ENCODE measurements at regions not wholly inside any gene's neighbourhood (a gene's known extent, or its start where the extent isn't known, plus 50 kb on each side); places are given as distances from the start of the nearest gene placed in this dataset.

- no peaks in the 10 kb centered on the region for H3K9me3 ChIP-seq (ENCODE audit: low read depth)
- H4K20me1 ChIP-seq (ENCODE audit: insufficient read depth), result no peaks in the 10 kb centered on the region
- H3K9ac ChIP-seq, result no peak overlapping the region
- H3K36me3 ChIP-seq (ENCODE audit: low read depth), result no peaks in the 10 kb centered on the region
- H3K9me2 ChIP-seq (ENCODE audit: insufficient read depth), result no peaks in the 10 kb centered on the region
- H3K27me3 ChIP-seq (replicated peaks; ENCODE audit: insufficient read depth), result peaks cover 23% of the 10 kb centered on the region
- DNase-seq, result peak; percentile 18
- TF ChIP-seq EZH2 (IDR thresholded peaks at IDR 0.05; ENCODE audit: insufficient read depth, poor library complexity, severe bottlenecking) (no peak), EZH2phosphoT487 (IDR thresholded peaks at IDR 0.05; ENCODE audit: insufficient read depth, low read depth) (no peak)
- H3K4me2 ChIP-seq (ENCODE audit: unreplicated experiment), result no peak overlapping the region
- H3K4me3 ChIP-seq, result peak overlapping the region; percentile 51
- no peak overlapping the region for H3K27ac ChIP-seq
- 33% methylated on average over 11 of the region's 11 CpGs for WGBS, 2 experiments (ENCODE audit: low coverage in 1 of 2, low lambda C conversion rate in 2 of 2, missing lambda C conversion rate in 2 of 2)
- H2AFZ ChIP-seq, result peak overlapping the region; percentile 48
- in situ Hi-C loops (cut with MboI), result no loop called here
- no peaks in the 10 kb centered on the region for H3K79me2 ChIP-seq (ENCODE audit: insufficient read depth)
- H3F3A ChIP-seq (ENCODE audit: insufficient read depth), result no peaks in the 10 kb centered on the region
- no peaks in the 10 kb centered on the region for H3K4me1 ChIP-seq (ENCODE audit: insufficient read depth)
Observed at GRCh38 chr5:56717253-56717987, 97.9 kb upstream of the MAP3K1 start.

- H2AFZ ChIP-seq, result no peak overlapping the region
- in situ Hi-C loops (cut with MboI), result no loop called here
- no peak overlapping the region for H3K4me2 ChIP-seq (ENCODE audit: unreplicated experiment)
- TF ChIP-seq EZH2phosphoT487 (IDR thresholded peaks at IDR 0.05; ENCODE audit: insufficient read depth, low read depth), result no peak
- no peaks in the 10 kb centered on the region for H3K36me3 ChIP-seq (ENCODE audit: low read depth)
- H3K4me3 ChIP-seq, result no peak overlapping the region
- no peaks in the 10 kb centered on the region for H4K20me1 ChIP-seq (ENCODE audit: insufficient read depth)
- H3K9me2 ChIP-seq (ENCODE audit: insufficient read depth), result no peaks in the 10 kb centered on the region
- H3K79me2 ChIP-seq (ENCODE audit: insufficient read depth), result no peaks in the 10 kb centered on the region
- no peak for DNase-seq
- H3K27me3 ChIP-seq (replicated peaks; ENCODE audit: insufficient read depth), result peaks cover 23% of the 10 kb centered on the region
- 70 to 77% methylated on average over 3 of the region's 3 CpGs for WGBS, 2 experiments (ENCODE audit: low coverage in 1 of 2, low lambda C conversion rate in 2 of 2, missing lambda C conversion rate in 2 of 2)
- no peaks in the 10 kb centered on the region for H3K9me3 ChIP-seq (ENCODE audit: low read depth)
- peaks cover 5% of the 10 kb centered on the region for H3K4me1 ChIP-seq (ENCODE audit: insufficient read depth)
- H3F3A ChIP-seq (ENCODE audit: insufficient read depth), result peaks cover 10% of the 10 kb centered on the region; the same call in 1 of the 2 replicates
- H3K9ac ChIP-seq, result no peak overlapping the region
- H3K27ac ChIP-seq, result no peak overlapping the region
Observed at GRCh38 chr5:56715986-56716385, 99.4 kb upstream of the MAP3K1 start.

- H3K4me1 ChIP-seq (ENCODE audit: insufficient read depth), result peaks cover 9% of the 10 kb centered on the region
- H3K27me3 ChIP-seq (replicated peaks; ENCODE audit: insufficient read depth), result peaks cover 9% of the 10 kb centered on the region; the same call in 1 of the 2 replicates
- no peak for DNase-seq
- no peak overlapping the region for H3K4me3 ChIP-seq
- no peaks in the 10 kb centered on the region for H3K9me3 ChIP-seq (ENCODE audit: low read depth)
- H2AFZ ChIP-seq, result no peak overlapping the region
- in situ Hi-C loops (cut with MboI), result no loop called here
- no peaks in the 10 kb centered on the region for H3K79me2 ChIP-seq (ENCODE audit: insufficient read depth)
- TF ChIP-seq EZH2 (IDR thresholded peaks at IDR 0.05; ENCODE audit: insufficient read depth, poor library complexity, severe bottlenecking) (no peak), EZH2phosphoT487 (IDR thresholded peaks at IDR 0.05; ENCODE audit: insufficient read depth, low read depth) (no peak)
- no peak overlapping the region for H3K27ac ChIP-seq
- no peak overlapping the region for H3K4me2 ChIP-seq (ENCODE audit: unreplicated experiment)
- H4K20me1 ChIP-seq (ENCODE audit: insufficient read depth), result no peaks in the 10 kb centered on the region
- H3K9me2 ChIP-seq (ENCODE audit: insufficient read depth), result no peaks in the 10 kb centered on the region
- H3K9ac ChIP-seq, result no peak overlapping the region
- 62 to 69% methylated on average over 5 of the region's 5 CpGs for WGBS, 2 experiments (ENCODE audit: low coverage in 1 of 2, low lambda C conversion rate in 2 of 2, missing lambda C conversion rate in 2 of 2)
- H3F3A ChIP-seq (ENCODE audit: insufficient read depth), result peaks cover 22% of the 10 kb centered on the region
- no peaks in the 10 kb centered on the region for H3K36me3 ChIP-seq (ENCODE audit: low read depth)
Observed at GRCh38 chr5:56712895-56713591, 102.3 kb upstream of the MAP3K1 start.

- no peak overlapping the region for H3K27ac ChIP-seq
- no peak for TF ChIP-seq EZH2phosphoT487 (IDR thresholded peaks at IDR 0.05; ENCODE audit: insufficient read depth, low read depth)
- TF ChIP-seq EZH2 (IDR thresholded peaks at IDR 0.05; ENCODE audit: insufficient read depth, poor library complexity, severe bottlenecking), result no peak
- no peaks in the 10 kb centered on the region for H3K36me3 ChIP-seq (ENCODE audit: low read depth)
- no peak overlapping the region for H3K4me3 ChIP-seq
- H3K9ac ChIP-seq, result no peak overlapping the region
- DNase-seq, result peak; percentile 66
- H3F3A ChIP-seq (ENCODE audit: insufficient read depth), result peaks cover 22% of the 10 kb centered on the region
- no peaks in the 10 kb centered on the region for H3K9me3 ChIP-seq (ENCODE audit: low read depth)
- no peak overlapping the region for H2AFZ ChIP-seq
- H4K20me1 ChIP-seq (ENCODE audit: insufficient read depth), result no peaks in the 10 kb centered on the region
- H3K4me1 ChIP-seq (ENCODE audit: insufficient read depth), result peaks cover 9% of the 10 kb centered on the region
- no peaks in the 10 kb centered on the region for H3K79me2 ChIP-seq (ENCODE audit: insufficient read depth)
- in situ Hi-C loops (cut with MboI), result no loop called here
- H3K9me2 ChIP-seq (ENCODE audit: insufficient read depth), result no peaks in the 10 kb centered on the region
- no peak overlapping the region for H3K4me2 ChIP-seq (ENCODE audit: unreplicated experiment)
- no peaks in the 10 kb centered on the region for H3K27me3 ChIP-seq (replicated peaks; ENCODE audit: insufficient read depth)
- 5 to 9% methylated on average over 3 of the region's 3 CpGs for WGBS, 2 experiments (ENCODE audit: low coverage in 1 of 2, low lambda C conversion rate in 2 of 2, missing lambda C conversion rate in 2 of 2)
Observed at GRCh38 chr5:56710826-56711590, 104.3 kb upstream of the MAP3K1 start.

Measured in GM23248 (cell line).